GM12878 (cell line): ENCODE measurements at regions not wholly inside any gene's neighbourhood (a gene's known extent, or its start where the extent isn't known, plus 50 kb on each side); places are given as distances from the start of the nearest gene placed in this dataset.

ENCODE experiments used
- ATAC-seq: fragments of 200-7000 bp; cut with Tn5 transposase; 3 replicates; pipeline ENCODE4 v1.9.1; 2020; ENCODE audit warnings: mild to moderate bottlenecking, moderate library complexity
- BruUV-seq: library from RNA; stranded (reverse); fragments of 400-500 nt; replicated peaks from 2 replicates; lab custom pipeline; 2021; lab: Mats Ljungman, UMichigan
- CTCF ChIA-PET: fragments of 300-600 bp; sonication (Branson Sonifier 250); formaldehyde crosslinking; extraction: SDS; loops from one replicate; lab custom pipeline; 2021; ENCODE audit warnings: inconsistent platforms; lab: Yijun Ruan, JAX
- POLR2A ChIA-PET: fragments of 350-600 bp; formaldehyde crosslinking; extraction: SDS; loops from one replicate; lab custom pipeline; 2021; ENCODE audit warnings: inconsistent platforms; lab: Charles Lee
- RAD21 ChIA-PET: fragments of 300-600 bp; sonication (Branson Sonifier 250); formaldehyde crosslinking; loops from one replicate; lab custom pipeline; 2023; ENCODE audit warnings: antibody characterized with exemption; ENCODE audit not compliant: unreplicated experiment; lab: Charles Lee
- SMC1A ChIA-PET: fragments of 300-600 bp; sonication (Branson Sonifier 250); formaldehyde crosslinking; loops from one replicate; lab custom pipeline; 2023; ENCODE audit not compliant: unreplicated experiment, uncharacterized antibody; lab: Charles Lee
- DNase-seq: peaks from one replicate; pipeline ENCODE4 v3.0.0-alpha.2; 2011; ENCODE audit warnings: low read depth, low spot score
- FAIRE-seq: peaks from 3 replicates; lab custom pipeline; 2011; peaks lifted over from hg19 to GRCh38; lab: Jason Lieb, UNC
- H2AFZ ChIP-seq: 2 replicates; pipeline ENCODE4 v1.6.0; 2011; ENCODE audit warnings: low read depth, low read length, control low read depth; ENCODE audit not compliant: control insufficient read depth
- H3K27ac ChIP-seq: 2 replicates; pipeline ENCODE4 v1.5.1; 2011; ENCODE audit warnings: control low read depth; ENCODE audit not compliant: control insufficient read depth, insufficient read depth
- H3K27me3 ChIP-seq, 2 experiments: replicated peaks in 1 of 2; 2 replicates each; pipeline versions ENCODE4 v1.6.0 to v1.6.1; 2011; ENCODE audit warnings: low read length in 1 of 2; ENCODE audit not compliant: control insufficient read depth in 2 of 2, insufficient read depth in 2 of 2
- H3K36me3 ChIP-seq, 2 experiments: 2 replicates each; pipeline ENCODE4 v1.5.1; 2011; ENCODE audit warnings: low read length in 1 of 2; ENCODE audit not compliant: control insufficient read depth in 2 of 2, insufficient read depth in 2 of 2
- H3K4me1 ChIP-seq: 2 replicates; pipeline ENCODE4 v1.6.1; 2011; ENCODE audit warnings: mild to moderate bottlenecking, low read length, moderate library complexity, mixed read lengths; ENCODE audit not compliant: control insufficient read depth, insufficient read depth
- H3K4me2 ChIP-seq: 2 replicates; pipeline ENCODE4 v1.6.0; 2011; ENCODE audit warnings: control low read depth; ENCODE audit not compliant: control insufficient read depth, insufficient read depth
- H3K4me3 ChIP-seq: fragments of 200-600 bp; sonication (generic); 2 replicates; pipeline ENCODE4 v1.5.1; 2016
- H3K79me2 ChIP-seq: 2 replicates; pipeline ENCODE4 v1.6.0; 2011; ENCODE audit warnings: low read length; ENCODE audit not compliant: control insufficient read depth, insufficient read depth
- H3K9ac ChIP-seq: 2 replicates; pipeline ENCODE4 v1.8.0; 2011; ENCODE audit warnings: low read length, control low read depth, mixed read lengths; ENCODE audit not compliant: control insufficient read depth, insufficient read depth
- H3K9me3 ChIP-seq: replicated peaks from 3 replicates; pipeline ENCODE4 v1.5.1; 2011; ENCODE audit warnings: mild to moderate bottlenecking, low read length; ENCODE audit not compliant: control insufficient read depth, insufficient read depth
- H4K20me1 ChIP-seq: 2 replicates; pipeline ENCODE4 v1.6.0; 2011; ENCODE audit not compliant: control insufficient read depth, insufficient read depth
- ASH2L ChIP-seq: fragments of 300-600, 200-600 bp; sonication (generic); IDR thresholded peaks from 2 replicates; pipeline ENCODE4 v1.6.1; 2017; ENCODE audit warnings: low read depth, mild to moderate bottlenecking, borderline replicate concordance
- ATF2 ChIP-seq: IDR thresholded peaks from 2 replicates; pipeline ENCODE4 v1.6.1; 2012; ENCODE audit warnings: low read length, inconsistent platforms
- ATF3 ChIP-seq: IDR thresholded peaks from 2 replicates; pipeline ENCODE4 v1.6.1; 2011; ENCODE audit warnings: low read depth, mild to moderate bottlenecking, low read length, moderate library complexity, borderline replicate concordance; ENCODE audit errors: extremely low read depth
- ATF7 ChIP-seq: fragments of 450-650 bp; IDR thresholded peaks from 2 replicates; pipeline ENCODE4 v1.6.1; 2016; ENCODE audit warnings: low read depth, mild to moderate bottlenecking
- BCL11A ChIP-seq: IDR thresholded peaks from 2 replicates; pipeline ENCODE4 v1.6.1; 2011; ENCODE audit warnings: low read depth, low read length
- CREB1 ChIP-seq: IDR thresholded peaks from 2 replicates; pipeline ENCODE4 v1.6.1; 2012; ENCODE audit warnings: low read depth, mild to moderate bottlenecking, inconsistent platforms
- CTCF ChIP-seq, 3 experiments: IDR thresholded peaks in 2 of 3; conservative IDR thresholded peaks in 1 of 3; 2 replicates each; pipeline ENCODE4 v1.5.1; 2011; ENCODE audit warnings: low read depth in 3 of 3, low read length in 3 of 3, mild to moderate bottlenecking in 3 of 3, control low read depth in 2 of 3, moderate library complexity in 2 of 3, inconsistent platforms in 1 of 3, mixed read lengths in 1 of 3; ENCODE audit not compliant: control insufficient read depth in 2 of 3, insufficient read depth in 1 of 3; ENCODE audit errors: extremely low read depth in 1 of 3
- DPF2 ChIP-seq: fragments of 450-650 bp; IDR thresholded peaks from 2 replicates; pipeline ENCODE4 v1.6.1; 2017; ENCODE audit warnings: mild to moderate bottlenecking
- EP300 ChIP-seq, 2 experiments: fragments of 150-350 bp in 1 of 2; IDR thresholded peaks; 2 replicates each; pipeline ENCODE4 v1.6.1; 2011 to 2012; ENCODE audit warnings: low read depth in 2 of 2, low read length in 2 of 2, borderline replicate concordance in 1 of 2, improper control_type of control experiment in 1 of 2, inconsistent platforms in 1 of 2; ENCODE audit not compliant: control insufficient read depth in 1 of 2
- GABPA ChIP-seq: IDR thresholded peaks from 2 replicates; pipeline ENCODE4 v1.6.1; 2014; ENCODE audit warnings: antibody characterized with exemption, low read depth, mild to moderate bottlenecking, inconsistent platforms
- HDGF ChIP-seq: fragments of 450-650 bp; IDR thresholded peaks from 2 replicates; pipeline ENCODE4 v1.6.1; 2016; ENCODE audit warnings: antibody characterized with exemption
- IRF5 ChIP-seq: fragments of 450-650 bp; IDR thresholded peaks from 2 replicates; pipeline ENCODE4 v1.6.1; 2017; ENCODE audit warnings: borderline replicate concordance
- MAX ChIP-seq: IDR thresholded peaks from 2 replicates; pipeline ENCODE4 v1.6.1; 2012; ENCODE audit warnings: low read depth, low read length, improper control_type of control experiment
- MTA2 ChIP-seq: fragments of 450-650 bp; IDR thresholded peaks from 2 replicates; pipeline ENCODE4 v1.6.1; 2016; ENCODE audit warnings: low read depth, mild to moderate bottlenecking, moderate library complexity
- MYB ChIP-seq: fragments of 150-350 bp; IDR thresholded peaks from 2 replicates; pipeline ENCODE4 v1.6.1; 2014; ENCODE audit warnings: mild to moderate bottlenecking, low read depth, low read length, borderline replicate concordance
- MYC ChIP-seq: IDR thresholded peaks from 2 replicates; pipeline ENCODE4 v1.6.1; 2011; ENCODE audit warnings: mild to moderate bottlenecking, low read length, moderate library complexity, inconsistent platforms; ENCODE audit not compliant: insufficient read depth, insufficient replicate concordance, insufficient read length, severe bottlenecking
- SMAD5 ChIP-seq: IDR thresholded peaks from 2 replicates; pipeline ENCODE4 v1.6.1; 2016; ENCODE audit warnings: antibody characterized with exemption, low read depth
- SUPT20H ChIP-seq: IDR thresholded peaks from 2 replicates; pipeline ENCODE4 v1.6.1; 2011; ENCODE audit warnings: low read depth, mild to moderate bottlenecking, low read length, moderate library complexity, borderline replicate concordance; ENCODE audit not compliant: control insufficient read depth
- TCF7 ChIP-seq: IDR thresholded peaks from 2 replicates; pipeline ENCODE4 v1.6.1; 2014; ENCODE audit warnings: antibody characterized with exemption, borderline replicate concordance
- ZBED1 ChIP-seq: IDR thresholded peaks from 2 replicates; pipeline ENCODE4 v1.6.1; 2016; ENCODE audit warnings: borderline replicate concordance
- WGBS: methylation state at CpG from one replicate; pipeline ENCODE4 v1.1.6; 2016; ENCODE audit warnings: low lambda C conversion rate; ENCODE audit not compliant: insufficient replicate concordance, insufficient coverage; ENCODE audit errors: missing lambda C conversion rate; 5-methylcytosine and 5-hydroxymethylcytosine counted together
- in situ Hi-C: fragments of 300-500 bp; cut with MboI; formaldehyde crosslinking; loops from 9 replicates; pipeline ENCODE4 v1.14.3; 2018; ENCODE audit warnings: mixed read lengths
- intact Hi-C: fragments of 100-400 bp; cut with micrococcal nuclease; formaldehyde crosslinking; loops from one replicate; pipeline ENCODE4 v1.14.2; 2022; ENCODE audit not compliant: unreplicated experiment

- in situ Hi-C loops (no loop called here), intact Hi-C loops (no loop called here)
- Histone ChIP-seq H3K27me3 (no peaks in the 10 kb centered on the region), H4K20me1 (no peaks in the 10 kb centered on the region), H2AFZ (peak overlapping the region; percentile 35; the same call in 1 of the 2 replicates), H3K9me3 (no peaks in the 10 kb centered on the region), H3K4me2 (peak overlapping the region; percentile 77), H3K4me1 (peaks cover 50% of the 10 kb centered on the region), H3K27ac (peak overlapping the region; percentile 93), H3K36me3 (no peaks in the 10 kb centered on the region), H3K4me3 (no peak overlapping the region), H3K79me2 (no peaks in the 10 kb centered on the region), H3K9ac (peak overlapping the region; percentile 15; the same call in 1 of the 2 replicates)
- ChIA-PET POLR2A (interaction anchor here (0.8 to 6.5 kb wide), 9 partner anchors 13 to 80 kb away, joined by 3 to 43 read pairs (median 3); partner anchors contain the start of gene EGR2), RAD21 (interaction anchor here (1.1 to 8.2 kb wide), 13 partner anchors 13 to 142 kb away, joined by 3 to 141 read pairs (median 70); partner anchors contain the start of genes ADO and EGR2), SMC1A (interaction anchor here (0.7 to 8.7 kb wide), 17 partner anchors 9 to 124 kb away, joined by 3 to 128 read pairs (median 70); partner anchors contain the start of gene EGR2), CTCF (interaction anchor here (0.9 to 5.6 kb wide), 8 partner anchors 14 to 125 kb away, joined by 3 to 48 read pairs (median 6); no protein-coding TSS in a partner anchor)
- no TSS peak for BruUV-seq
- no peak for FAIRE-seq
- DNase-seq = no peak
- 28% methylated on average over 2 of the region's 2 CpGs for WGBS
- ATAC-seq = peak; percentile 4; the same call in 1 of the 3 replicates
- TF ChIP-seq ASH2L (no peak), BCL11A (no peak), DPF2 (0 out of 2 replicates have a peak, but pooled peaks have one; percentile 39), MYC (no peak), MTA2 (no peak), EP300 (IDR thresholded peaks at IDR 0.05; ENCODE audit: borderline replicate concordance in 1 of 2, control insufficient read depth in 1 of 2, low read depth in 2 of 2, low read length in 2 of 2) (no peak), MAX (no peak), SMAD5 (no peak), ATF7 (no peak; the same call in 1 of the 2 replicates), ZBED1 (no peak), ATF3 (no peak), MYB (no peak), SUPT20H (no peak), GABPA (no peak), CTCF (IDR thresholded peaks at IDR 0.05 in 2 of 3, conservative IDR thresholded peaks at IDR 0.05 in 1 of 3; ENCODE audit: control insufficient read depth in 2 of 3, extremely low read depth in 1 of 3, insufficient read depth in 1 of 3, low read depth in 3 of 3, low read length in 3 of 3) (no peak), IRF5 (no peak), HDGF (0 out of 2 replicates have a peak, but pooled peaks have one; percentile 42), ATF2 (no peak), TCF7 (no peak), CREB1 (no peak)
Measured at GRCh38 chr10:62736168-62736546, 68.4 kb upstream of the ADO start.
